HEK293 (cell line): ENCODE measurements at regions not wholly inside any gene's neighbourhood (a gene's known extent, or its start where the extent isn't known, plus 50 kb on each side); places are given as distances from the start of the nearest gene placed in this dataset.
A peak's percentile ranks its signal among the peaks of the same experiment; 100 is the strongest.

Experiments used
- CTCF ChIA-PET: fragments of 350-600 bp; formaldehyde crosslinking; extraction: SDS; loops from one replicate; lab custom pipeline; 2021; ENCODE audit warnings: antibody characterized with exemption; lab: Yijun Ruan, JAX
- POLR2A ChIA-PET: fragments of 300-600 bp; formaldehyde crosslinking; extraction: SDS; loops from one replicate; lab custom pipeline; 2020; ENCODE audit warnings: antibody characterized with exemption, inconsistent platforms; lab: Yijun Ruan, JAX
- H3K27ac ChIP-seq: fragments of 200-500 bp; sonication (Bioruptor generic); 2 replicates; pipeline ENCODE4 v1.5.1; 2014; ENCODE audit warnings: low read depth, low read length, control low read depth, inconsistent platforms; ENCODE audit errors: extremely low read depth
- H3K36me3 ChIP-seq, 2 experiments: fragments of 200-500 bp in 1 of 2; sonication (Bioruptor generic) in 1 of 2; 1 replicate in 1 of 2; 2 replicates in 1 of 2; pipeline ENCODE4 v1.5.1; 2014 to 2017; ENCODE audit warnings: inconsistent platforms in 2 of 2, low read length in 2 of 2; ENCODE audit not compliant: control insufficient read depth in 2 of 2, insufficient read depth in 1 of 2
- H3K4me1 ChIP-seq: fragments of 200-500 bp; sonication (Bioruptor generic); 2 replicates; pipeline ENCODE4 v1.5.1; 2014; ENCODE audit warnings: mild to moderate bottlenecking, low read length, inconsistent platforms; ENCODE audit not compliant: control insufficient read depth, insufficient read depth
- H3K4me3 ChIP-seq: 2 replicates; pipeline ENCODE4 v1.5.1; 2011; ENCODE audit warnings: low read depth, mild to moderate bottlenecking, control low read depth, low read length, moderate library complexity
- H3K9me3 ChIP-seq: fragments of 200-500 bp; sonication (Bioruptor generic); 2 replicates; pipeline ENCODE4 v1.5.1; 2014; ENCODE audit warnings: low read depth, low read length, inconsistent platforms; ENCODE audit not compliant: control insufficient read depth, insufficient read depth
- ZNF140 ChIP-seq: fragments of 450-650 bp; formaldehyde crosslinking; IDR thresholded peaks from 2 replicates; pipeline ENCODE4 v1.5.1; 2016; ENCODE audit warnings: missing biosample characterization, missing genetic modification characterization
- ZNF202 ChIP-seq: fragments of 450-650 bp; formaldehyde crosslinking; IDR thresholded peaks from 2 replicates; pipeline ENCODE4 v1.5.1; 2016; ENCODE audit warnings: missing biosample characterization, missing genetic modification characterization, borderline replicate concordance
- ZNF292 ChIP-seq: fragments of 450-650 bp; formaldehyde crosslinking; IDR thresholded peaks from 2 replicates; pipeline ENCODE4 v1.5.1; 2016; ENCODE audit warnings: low read depth, missing biosample characterization, missing genetic modification characterization, borderline replicate concordance
- ZNF350 ChIP-seq: fragments of 450-650 bp; formaldehyde crosslinking; IDR thresholded peaks from 2 replicates; pipeline ENCODE4 v1.5.0; 2017; ENCODE audit warnings: missing biosample characterization, mild to moderate bottlenecking, missing genetic modification characterization
- ZNF394 ChIP-seq: fragments of 450-650 bp; formaldehyde crosslinking; IDR thresholded peaks from 2 replicates; pipeline ENCODE4 v1.5.1; 2016; ENCODE audit warnings: missing biosample characterization, missing genetic modification characterization, mild to moderate bottlenecking, moderate library complexity, borderline replicate concordance
- ZNF404 ChIP-seq: fragments of 450-650 bp; formaldehyde crosslinking; IDR thresholded peaks from 2 replicates; pipeline ENCODE4 v1.5.1; 2017; ENCODE audit warnings: missing biosample characterization, missing genetic modification characterization
- ZNF426 ChIP-seq: fragments of 450-650 bp; formaldehyde crosslinking; IDR thresholded peaks from 2 replicates; pipeline ENCODE4 v1.5.1; 2017; ENCODE audit warnings: missing biosample characterization, missing genetic modification characterization, mild to moderate bottlenecking, inconsistent platforms, moderate library complexity
- ZNF433 ChIP-seq: fragments of 450-650 bp; formaldehyde crosslinking; IDR thresholded peaks from 2 replicates; pipeline ENCODE4 v1.5.1; 2016; ENCODE audit warnings: missing biosample characterization, missing genetic modification characterization, low read depth
- ZNF530 ChIP-seq: fragments of 450-650 bp; formaldehyde crosslinking; IDR thresholded peaks from 2 replicates; pipeline ENCODE4 v1.5.1; 2016; ENCODE audit warnings: low read depth, missing biosample characterization, missing genetic modification characterization
- ZNF555 ChIP-seq: fragments of 450-650 bp; formaldehyde crosslinking; conservative IDR thresholded peaks from 2 replicates; pipeline ENCODE4 v1.5.1; 2017; ENCODE audit warnings: missing biosample characterization, mild to moderate bottlenecking, missing genetic modification characterization, inconsistent platforms
- ZNF558 ChIP-seq: fragments of 450-650 bp; formaldehyde crosslinking; IDR thresholded peaks from 2 replicates; pipeline ENCODE4 v1.5.1; 2016; ENCODE audit warnings: missing biosample characterization, missing genetic modification characterization
- ZNF623 ChIP-seq: fragments of 450-650 bp; formaldehyde crosslinking; IDR thresholded peaks from 2 replicates; pipeline ENCODE4 v1.5.1; 2016; ENCODE audit warnings: missing biosample characterization, missing genetic modification characterization
- ZNF654 ChIP-seq: fragments of 450-650 bp; formaldehyde crosslinking; IDR thresholded peaks from 2 replicates; pipeline ENCODE4 v1.5.1; 2016; ENCODE audit warnings: low read depth, missing biosample characterization, missing genetic modification characterization
- ZNF664 ChIP-seq: fragments of 450-650 bp; formaldehyde crosslinking; IDR thresholded peaks from 2 replicates; pipeline ENCODE4 v1.5.1; 2016; ENCODE audit warnings: missing biosample characterization, missing genetic modification characterization
- ZNF830 ChIP-seq: fragments of 450-650 bp; IDR thresholded peaks from 2 replicates; pipeline ENCODE4 v1.5.0; 2018; ENCODE audit warnings: missing biosample characterization, missing genetic modification characterization, low read depth, mild to moderate bottlenecking, moderate library complexity
- TF ChIP-seq, protein P1 (sequence below): fragments of 450-650 bp; formaldehyde crosslinking; IDR thresholded peaks from 2 replicates; pipeline ENCODE4 v1.5.1; 2016; ENCODE audit warnings: missing biosample characterization, missing genetic modification characterization
- TF ChIP-seq, protein P2 (sequence below): fragments of 450-650 bp; formaldehyde crosslinking; IDR thresholded peaks from 2 replicates; pipeline ENCODE4 v1.5.1; 2016; ENCODE audit warnings: missing biosample characterization, missing genetic modification characterization, low read depth
- TF ChIP-seq, protein P3 (sequence below): fragments of 450-650 bp; formaldehyde crosslinking; IDR thresholded peaks from 2 replicates; pipeline ENCODE4 v1.5.1; 2017; ENCODE audit warnings: missing biosample characterization, missing genetic modification characterization
- TF ChIP-seq, protein P4 (sequence below): fragments of 450-650 bp; formaldehyde crosslinking; IDR thresholded peaks from 2 replicates; pipeline ENCODE4; 2016; ENCODE audit warnings: missing biosample characterization, missing genetic modification characterization
- TF ChIP-seq, protein P5 (sequence below): fragments of 450-650 bp; formaldehyde crosslinking; IDR thresholded peaks from 2 replicates; pipeline ENCODE4 v1.5.1; 2016; ENCODE audit warnings: missing biosample characterization, missing genetic modification characterization
- TF ChIP-seq, protein P6 (sequence below): fragments of 450-650 bp; formaldehyde crosslinking; IDR thresholded peaks from 2 replicates; pipeline ENCODE4 v1.5.1; 2016; ENCODE audit warnings: missing biosample characterization, missing genetic modification characterization

DNA sequence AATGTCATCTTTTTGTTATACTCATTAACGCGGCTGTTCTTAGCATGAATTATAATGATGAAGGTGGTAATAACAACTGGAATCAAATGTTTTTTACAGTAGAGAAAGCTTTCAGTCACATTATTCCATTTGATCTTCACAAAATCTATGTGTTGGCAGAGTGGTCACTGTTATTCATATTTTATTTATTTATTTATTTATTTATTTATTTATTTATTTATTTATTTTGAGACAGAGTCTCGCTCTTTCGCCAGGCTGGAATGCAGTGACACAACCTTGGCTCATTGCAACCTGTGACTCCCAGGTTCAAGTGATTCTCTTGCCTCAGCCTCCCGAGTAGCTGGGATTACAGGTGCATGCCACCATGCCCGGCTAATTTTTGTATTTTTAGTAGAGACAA lies 524.2 kb upstream of the TOM1L1 start (continued):
- peak; percentile 57; the same call in 1 of the 2 replicates for TF ChIP-seq ZNF202 (tag by site-specific recombination)
- TF ChIP-seq ZNF426 (tag by site-specific recombination), result peak; percentile 69
- 0 out of 2 replicates have a peak, but pooled peaks have one; percentile 20 for TF ChIP-seq ZNF292
- peak; percentile 23; the same call in 1 of the 2 replicates for TF ChIP-seq ZNF654
- peak; percentile 77; the same call in 1 of the 2 replicates for TF ChIP-seq ZNF394 (tag by site-specific recombination)
- TF ChIP-seq ZNF555 (tag by site-specific recombination), result peak; percentile 50
- peak; percentile 33 for TF ChIP-seq ZNF623
- peak; percentile 25; the same call in 1 of the 2 replicates for TF ChIP-seq ZNF140 (tag by site-specific recombination)
- TF ChIP-seq ZNF433 (tag by site-specific recombination), result 0 out of 2 replicates have a peak, but pooled peaks have one; percentile 22
- TF ChIP-seq ZNF664 (tag by site-specific recombination), result peak; percentile 37; the same call in 1 of the 2 replicates
- TF ChIP-seq ZNF558 (tag by site-specific recombination), result 0 out of 2 replicates have a peak, but pooled peaks have one; percentile 26
- TF ChIP-seq, all 188 proteins: peak for 18; not testable (repeated sequence) for 170

DNA sequence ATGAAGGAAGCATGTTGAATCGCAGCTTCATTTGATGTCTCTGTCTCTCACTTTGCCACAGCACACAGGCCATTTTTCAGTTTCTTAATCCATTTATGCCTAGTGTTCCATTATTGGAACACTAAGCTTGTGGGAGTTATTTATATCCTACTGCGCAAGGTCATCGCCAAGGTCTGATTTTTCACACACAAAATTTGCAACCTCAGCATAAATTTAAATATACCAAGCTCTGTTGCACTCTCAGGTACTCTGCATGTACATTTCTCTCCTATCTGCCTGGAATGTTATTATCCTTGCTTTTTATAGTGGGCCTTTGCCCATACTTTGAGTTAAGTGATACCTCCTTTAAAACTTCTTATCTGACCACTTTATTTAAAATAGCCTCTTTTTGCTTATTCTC lies 519.2 kb upstream of the TOM1L1 start:
- Histone ChIP-seq H3K36me3 (no peaks in the 10 kb centered on the region), H3K4me1 (no peaks in the 10 kb centered on the region), H3K27ac (no peak overlapping the region), H3K9me3 (no peaks in the 10 kb centered on the region), H3K4me3 (no peak overlapping the region)
- TF ChIP-seq, protein P1, sequence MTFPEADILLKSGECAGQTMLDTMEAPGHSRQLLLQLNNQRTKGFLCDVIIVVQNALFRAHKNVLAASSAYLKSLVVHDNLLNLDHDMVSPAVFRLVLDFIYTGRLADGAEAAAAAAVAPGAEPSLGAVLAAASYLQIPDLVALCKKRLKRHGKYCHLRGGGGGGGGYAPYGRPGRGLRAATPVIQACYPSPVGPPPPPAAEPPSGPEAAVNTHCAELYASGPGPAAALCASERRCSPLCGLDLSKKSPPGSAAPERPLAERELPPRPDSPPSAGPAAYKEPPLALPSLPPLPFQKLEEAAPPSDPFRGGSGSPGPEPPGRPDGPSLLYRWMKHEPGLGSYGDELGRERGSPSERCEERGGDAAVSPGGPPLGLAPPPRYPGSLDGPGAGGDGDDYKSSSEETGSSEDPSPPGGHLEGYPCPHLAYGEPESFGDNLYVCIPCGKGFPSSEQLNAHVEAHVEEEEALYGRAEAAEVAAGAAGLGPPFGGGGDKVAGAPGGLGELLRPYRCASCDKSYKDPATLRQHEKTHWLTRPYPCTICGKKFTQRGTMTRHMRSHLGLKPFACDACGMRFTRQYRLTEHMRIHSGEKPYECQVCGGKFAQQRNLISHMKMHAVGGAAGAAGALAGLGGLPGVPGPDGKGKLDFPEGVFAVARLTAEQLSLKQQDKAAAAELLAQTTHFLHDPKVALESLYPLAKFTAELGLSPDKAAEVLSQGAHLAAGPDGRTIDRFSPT (tag by site-specific recombination), result no peak
- no peak for TF ChIP-seq ZNF350 (tag by site-specific recombination)
- TF ChIP-seq ZNF530 (tag by site-specific recombination), result no peak
- no peak for TF ChIP-seq ZNF404 (tag by site-specific recombination)
- TF ChIP-seq, protein P2, sequence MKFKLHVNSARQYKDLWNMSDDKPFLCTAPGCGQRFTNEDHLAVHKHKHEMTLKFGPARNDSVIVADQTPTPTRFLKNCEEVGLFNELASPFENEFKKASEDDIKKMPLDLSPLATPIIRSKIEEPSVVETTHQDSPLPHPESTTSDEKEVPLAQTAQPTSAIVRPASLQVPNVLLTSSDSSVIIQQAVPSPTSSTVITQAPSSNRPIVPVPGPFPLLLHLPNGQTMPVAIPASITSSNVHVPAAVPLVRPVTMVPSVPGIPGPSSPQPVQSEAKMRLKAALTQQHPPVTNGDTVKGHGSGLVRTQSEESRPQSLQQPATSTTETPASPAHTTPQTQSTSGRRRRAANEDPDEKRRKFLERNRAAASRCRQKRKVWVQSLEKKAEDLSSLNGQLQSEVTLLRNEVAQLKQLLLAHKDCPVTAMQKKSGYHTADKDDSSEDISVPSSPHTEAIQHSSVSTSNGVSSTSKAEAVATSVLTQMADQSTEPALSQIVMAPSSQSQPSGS, result no peak
- TF ChIP-seq, protein P3, sequence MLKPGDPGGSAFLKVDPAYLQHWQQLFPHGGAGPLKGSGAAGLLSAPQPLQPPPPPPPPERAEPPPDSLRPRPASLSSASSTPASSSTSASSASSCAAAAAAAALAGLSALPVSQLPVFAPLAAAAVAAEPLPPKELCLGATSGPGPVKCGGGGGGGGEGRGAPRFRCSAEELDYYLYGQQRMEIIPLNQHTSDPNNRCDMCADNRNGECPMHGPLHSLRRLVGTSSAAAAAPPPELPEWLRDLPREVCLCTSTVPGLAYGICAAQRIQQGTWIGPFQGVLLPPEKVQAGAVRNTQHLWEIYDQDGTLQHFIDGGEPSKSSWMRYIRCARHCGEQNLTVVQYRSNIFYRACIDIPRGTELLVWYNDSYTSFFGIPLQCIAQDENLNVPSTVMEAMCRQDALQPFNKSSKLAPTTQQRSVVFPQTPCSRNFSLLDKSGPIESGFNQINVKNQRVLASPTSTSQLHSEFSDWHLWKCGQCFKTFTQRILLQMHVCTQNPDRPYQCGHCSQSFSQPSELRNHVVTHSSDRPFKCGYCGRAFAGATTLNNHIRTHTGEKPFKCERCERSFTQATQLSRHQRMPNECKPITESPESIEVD, result no peak
- TF ChIP-seq, protein P4, sequence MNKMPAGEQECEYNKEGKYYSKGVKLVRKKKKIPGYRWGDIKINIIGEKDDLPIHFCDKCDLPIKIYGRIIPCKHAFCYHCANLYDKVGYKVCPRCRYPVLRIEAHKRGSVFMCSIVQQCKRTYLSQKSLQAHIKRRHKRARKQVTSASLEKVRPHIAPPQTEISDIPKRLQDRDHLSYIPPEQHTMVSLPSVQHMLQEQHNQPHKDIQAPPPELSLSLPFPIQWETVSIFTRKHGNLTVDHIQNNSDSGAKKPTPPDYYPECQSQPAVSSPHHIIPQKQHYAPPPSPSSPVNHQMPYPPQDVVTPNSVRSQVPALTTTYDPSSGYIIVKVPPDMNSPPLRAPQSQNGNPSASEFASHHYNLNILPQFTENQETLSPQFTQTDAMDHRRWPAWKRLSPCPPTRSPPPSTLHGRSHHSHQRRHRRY (tag by site-specific recombination), result no peak
- TF ChIP-seq ZNF830 (tag by site-specific recombination), result no peak
- TF ChIP-seq, protein P5, sequence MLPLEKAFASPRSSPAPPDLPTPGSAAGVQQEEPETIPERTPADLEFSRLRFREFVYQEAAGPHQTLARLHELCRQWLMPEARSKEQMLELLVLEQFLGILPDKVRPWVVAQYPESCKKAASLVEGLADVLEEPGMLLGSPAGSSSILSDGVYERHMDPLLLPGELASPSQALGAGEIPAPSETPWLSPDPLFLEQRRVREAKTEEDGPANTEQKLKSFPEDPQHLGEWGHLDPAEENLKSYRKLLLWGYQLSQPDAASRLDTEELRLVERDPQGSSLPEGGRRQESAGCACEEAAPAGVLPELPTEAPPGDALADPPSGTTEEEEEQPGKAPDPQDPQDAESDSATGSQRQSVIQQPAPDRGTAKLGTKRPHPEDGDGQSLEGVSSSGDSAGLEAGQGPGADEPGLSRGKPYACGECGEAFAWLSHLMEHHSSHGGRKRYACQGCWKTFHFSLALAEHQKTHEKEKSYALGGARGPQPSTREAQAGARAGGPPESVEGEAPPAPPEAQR, result no peak
- TF ChIP-seq, protein P6, sequence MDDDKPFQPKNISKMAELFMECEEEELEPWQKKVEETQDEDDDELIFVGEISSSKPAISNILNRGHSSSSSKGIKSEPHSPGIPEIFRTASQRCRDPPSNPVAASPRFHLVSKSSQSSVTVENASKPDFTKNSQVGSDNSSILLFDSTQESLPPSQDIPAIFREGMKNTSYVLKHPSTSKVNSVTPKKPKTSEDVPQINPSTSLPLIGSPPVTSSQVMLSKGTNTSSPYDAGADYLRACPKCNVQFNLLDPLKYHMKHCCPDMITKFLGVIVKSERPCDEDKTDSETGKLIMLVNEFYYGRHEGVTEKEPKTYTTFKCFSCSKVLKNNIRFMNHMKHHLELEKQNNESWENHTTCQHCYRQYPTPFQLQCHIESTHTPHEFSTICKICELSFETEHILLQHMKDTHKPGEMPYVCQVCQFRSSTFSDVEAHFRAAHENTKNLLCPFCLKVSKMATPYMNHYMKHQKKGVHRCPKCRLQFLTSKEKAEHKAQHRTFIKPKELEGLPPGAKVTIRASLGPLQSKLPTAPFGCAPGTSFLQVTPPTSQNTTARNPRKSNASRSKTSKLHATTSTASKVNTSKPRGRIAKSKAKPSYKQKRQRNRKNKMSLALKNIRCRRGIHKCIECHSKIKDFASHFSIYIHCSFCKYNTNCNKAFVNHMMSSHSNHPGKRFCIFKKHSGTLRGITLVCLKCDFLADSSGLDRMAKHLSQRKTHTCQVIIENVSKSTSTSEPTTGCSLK, result no peak
- no peak for TF ChIP-seq ZNF558 (tag by site-specific recombination)
- ChIA-PET POLR2A (no interaction called here), CTCF (no interaction called here)
